GM23248 (cell line): ENCODE measurements at regions not wholly inside any gene's neighbourhood (a gene's known extent, or its start where the extent isn't known, plus 50 kb on each side); places are given as distances from the start of the nearest gene placed in this dataset.

Source experiments
- EZH2 ChIP-seq: fragments of 200-600 bp; sonication (generic); IDR thresholded peaks from 2 replicates; pipeline ENCODE4 v1.6.1; 2018; ENCODE audit warnings: antibody characterized with exemption, mild to moderate bottlenecking; ENCODE audit not compliant: insufficient read depth, poor library complexity, severe bottlenecking
- EZH2phosphoT487 ChIP-seq: fragments of 200-600 bp; sonication (generic); IDR thresholded peaks from 2 replicates; pipeline ENCODE4 v1.6.1; 2018; ENCODE audit warnings: antibody characterized with exemption, moderate library complexity, mild to moderate bottlenecking, low read depth; ENCODE audit not compliant: insufficient read depth

DNA sequence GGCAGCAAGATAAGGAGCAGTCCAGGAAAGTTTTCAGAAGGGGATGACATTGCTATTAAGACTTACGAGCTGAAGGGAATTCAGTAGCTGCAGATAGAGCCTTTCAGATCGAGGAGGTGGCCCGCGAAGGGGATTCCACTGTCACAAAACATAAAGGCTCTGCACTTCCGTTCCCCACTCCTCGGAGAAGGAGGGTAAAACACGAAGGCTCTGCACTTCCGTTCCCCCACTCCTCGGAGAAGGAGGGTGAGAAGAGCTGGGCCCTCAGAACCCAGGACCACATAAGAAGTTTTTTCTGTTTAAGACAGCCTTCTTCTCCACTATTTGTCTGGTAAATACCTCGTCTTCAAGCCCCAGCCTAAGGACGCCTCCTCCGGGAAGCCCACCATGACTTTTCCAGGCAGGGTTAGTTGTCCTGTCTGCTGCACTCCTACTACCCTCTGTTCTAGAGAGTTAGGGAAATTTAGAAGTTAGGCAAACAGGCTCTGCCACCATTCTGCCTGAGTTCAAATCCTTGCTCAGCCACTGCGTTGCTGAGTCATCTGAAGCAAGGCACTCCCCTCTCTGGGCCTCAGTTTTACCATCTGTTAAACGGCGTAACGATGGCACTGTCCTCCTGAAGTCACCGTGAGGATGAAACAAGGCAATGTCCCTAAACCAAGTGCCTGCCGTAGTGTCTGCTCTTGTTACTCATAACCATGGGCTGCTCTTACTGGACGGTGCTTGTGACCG, 134.1 kb upstream of the HES1 start:
- no peak for TF ChIP-seq EZH2
- TF ChIP-seq EZH2phosphoT487 = no peak
